ENCODE measurements at regions not wholly inside any gene's neighbourhood (a gene's known extent, or its start where the extent isn't known, plus 50 kb on each side); places are given as distances from the start of the nearest gene placed in this dataset.

DNA sequence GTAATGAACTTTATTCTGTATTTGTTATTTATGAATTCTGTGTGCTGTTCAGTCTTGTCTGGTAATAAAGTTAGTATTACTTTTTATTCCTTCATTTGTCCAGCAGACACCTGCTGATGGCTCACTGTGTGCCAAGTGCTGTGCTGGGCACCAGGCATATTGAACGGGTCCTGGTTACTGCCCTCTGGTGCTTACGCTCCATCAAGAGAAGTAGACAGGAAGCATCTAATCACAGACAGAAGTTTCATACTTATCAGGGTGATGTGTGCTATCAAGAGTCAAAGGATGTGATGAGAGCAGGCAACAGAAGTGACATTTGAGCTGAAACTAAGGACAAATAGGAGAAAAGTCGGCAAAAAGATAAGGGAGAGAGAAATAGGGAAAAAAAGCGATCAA is 153.1 kb downstream of the FGF1 start:
- no peaks in the 10 kb centered on the region for H3K27me3 ChIP-seq (ENCODE audit: control insufficient read depth, insufficient read depth, low read length)
- no peak overlapping the region for H3K27ac ChIP-seq (ENCODE audit: low read length)
- DNase-seq: no peak
- Mint-ChIP-seq H3K36me3 (no peaks in the 10 kb centered on the region), H3K4me3 (no peak overlapping the region), H3K4me1 (peaks cover 2 to 4% of the 10 kb centered on the region in 2 donors), H3K9me3 (no peaks in the 10 kb centered on the region), H3K27me3 (ENCODE audit: low read depth in 2 of 2) (peaks cover 2 to 3% of the 10 kb centered on the region in 2 donors), H3K27ac (no peak overlapping the region)
- no peaks in the 10 kb centered on the region for H3K9me3 ChIP-seq (ENCODE audit: control insufficient read depth, insufficient read depth, low read length)
- TF ChIP-seq, protein P1, sequence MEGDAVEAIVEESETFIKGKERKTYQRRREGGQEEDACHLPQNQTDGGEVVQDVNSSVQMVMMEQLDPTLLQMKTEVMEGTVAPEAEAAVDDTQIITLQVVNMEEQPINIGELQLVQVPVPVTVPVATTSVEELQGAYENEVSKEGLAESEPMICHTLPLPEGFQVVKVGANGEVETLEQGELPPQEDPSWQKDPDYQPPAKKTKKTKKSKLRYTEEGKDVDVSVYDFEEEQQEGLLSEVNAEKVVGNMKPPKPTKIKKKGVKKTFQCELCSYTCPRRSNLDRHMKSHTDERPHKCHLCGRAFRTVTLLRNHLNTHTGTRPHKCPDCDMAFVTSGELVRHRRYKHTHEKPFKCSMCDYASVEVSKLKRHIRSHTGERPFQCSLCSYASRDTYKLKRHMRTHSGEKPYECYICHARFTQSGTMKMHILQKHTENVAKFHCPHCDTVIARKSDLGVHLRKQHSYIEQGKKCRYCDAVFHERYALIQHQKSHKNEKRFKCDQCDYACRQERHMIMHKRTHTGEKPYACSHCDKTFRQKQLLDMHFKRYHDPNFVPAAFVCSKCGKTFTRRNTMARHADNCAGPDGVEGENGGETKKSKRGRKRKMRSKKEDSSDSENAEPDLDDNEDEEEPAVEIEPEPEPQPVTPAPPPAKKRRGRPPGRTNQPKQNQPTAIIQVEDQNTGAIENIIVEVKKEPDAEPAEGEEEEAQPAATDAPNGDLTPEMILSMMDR (IDR thresholded peaks at IDR 0.05): no peak
- no peak for ATAC-seq
- intact Hi-C loops (cut with micrococcal nuclease): no loop called here
- H3K36me3 ChIP-seq (ENCODE audit: control insufficient read depth, insufficient read depth, low read length): no peaks in the 10 kb centered on the region
- no peaks in the 10 kb centered on the region for H3K4me1 ChIP-seq (ENCODE audit: control insufficient read depth, insufficient read depth, low read length)
- 88% methylated on average over 4 of the region's 4 CpGs for WGBS (ENCODE audit: insufficient coverage)
- no peak overlapping the region for H3K4me3 ChIP-seq (ENCODE audit: low read length)

DNA sequence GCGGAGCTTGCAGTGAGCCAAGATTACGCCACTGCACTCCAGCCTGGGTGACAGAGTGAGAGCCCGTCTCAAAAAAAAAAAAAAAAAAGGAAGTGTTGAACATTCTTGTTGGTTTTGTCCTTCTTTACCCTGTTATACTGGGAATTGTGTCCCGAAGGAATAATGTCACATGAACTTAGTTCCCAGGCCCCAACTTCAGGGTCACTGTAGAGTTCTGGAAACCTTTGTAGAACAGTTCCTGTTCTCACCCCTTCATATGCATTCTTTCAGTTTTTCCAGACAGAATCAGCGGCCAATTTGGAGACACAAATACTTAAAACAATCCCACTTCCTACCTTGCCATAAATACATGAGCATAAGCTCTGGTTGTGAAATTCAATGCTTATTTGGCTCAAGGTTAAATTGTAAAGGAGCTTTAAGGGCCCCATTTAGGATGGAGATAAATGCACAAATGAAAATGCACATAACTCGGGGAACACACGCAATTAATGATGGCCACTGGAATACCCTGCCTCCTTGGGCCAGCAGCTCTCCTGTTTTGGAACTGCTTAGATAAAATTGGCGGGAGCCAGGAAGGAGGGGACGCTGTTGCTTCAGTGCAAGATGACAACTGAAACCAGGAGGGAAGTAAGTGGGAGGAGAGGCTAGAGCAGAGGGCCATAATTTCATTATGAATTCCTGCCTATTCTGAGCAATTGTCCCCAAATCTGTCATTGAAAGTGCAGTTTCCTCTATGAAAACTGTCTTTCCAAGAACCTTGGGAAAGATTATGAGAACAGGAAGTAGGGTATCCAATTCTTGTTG is 153.7 kb downstream of the FGF1 start:
- Histone ChIP-seq H3K27ac (ENCODE audit: low read length) (no peak overlapping the region), H3K36me3 (ENCODE audit: control insufficient read depth, insufficient read depth, low read length) (no peaks in the 10 kb centered on the region), H3K4me1 (ENCODE audit: control insufficient read depth, insufficient read depth, low read length) (no peaks in the 10 kb centered on the region), H3K4me3 (ENCODE audit: low read length) (no peak overlapping the region), H3K9me3 (ENCODE audit: control insufficient read depth, insufficient read depth, low read length) (no peaks in the 10 kb centered on the region), H3K27me3 (ENCODE audit: control insufficient read depth, insufficient read depth, low read length) (no peaks in the 10 kb centered on the region)
- ATAC-seq (no peak), DNase-seq (no peak)
- H3K27me3 Mint-ChIP-seq (ENCODE audit: low read depth in 2 of 2): peaks cover under 1 to 9% of the 10 kb centered on the region in 2 donors
- TF ChIP-seq, protein P1 (IDR thresholded peaks at IDR 0.05): no peak
- WGBS (ENCODE audit: insufficient coverage): 90% methylated on average over 9 of the region's 9 CpGs
- H3K36me3 Mint-ChIP-seq: no peaks in the 10 kb centered on the region
- no peak overlapping the region for H3K4me3 Mint-ChIP-seq
- H3K9me3 Mint-ChIP-seq: no peaks in the 10 kb centered on the region
- H3K27ac Mint-ChIP-seq: no peak overlapping the region
- peaks cover 7 to 9% of the 10 kb centered on the region in 2 donors for H3K4me1 Mint-ChIP-seq
- intact Hi-C loops (cut with micrococcal nuclease): no loop called here

DNA sequence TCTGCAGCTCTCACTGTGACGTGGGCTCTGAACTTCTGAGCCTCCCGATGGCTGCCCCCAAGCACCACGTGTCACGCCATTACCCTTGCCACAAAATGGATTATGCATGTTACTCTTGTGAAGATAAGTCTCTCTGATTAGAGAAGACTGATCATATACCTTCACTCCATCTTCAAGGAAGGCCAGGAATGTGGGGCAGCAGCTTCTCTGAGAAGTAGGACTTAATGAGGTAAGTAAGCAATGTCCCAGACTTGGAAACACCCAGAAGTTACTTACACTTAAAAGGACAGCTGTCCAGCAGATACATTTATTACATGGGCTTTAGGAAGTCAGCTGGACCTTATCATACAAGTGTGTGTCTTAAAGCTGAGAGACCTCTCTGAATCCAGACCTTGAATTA is 155.0 kb downstream of the FGF1 start:
- Histone ChIP-seq H3K4me3 (ENCODE audit: low read length) (no peak overlapping the region), H3K27me3 (ENCODE audit: control insufficient read depth, insufficient read depth, low read length) (no peaks in the 10 kb centered on the region), H3K27ac (ENCODE audit: low read length) (no peak overlapping the region), H3K36me3 (ENCODE audit: control insufficient read depth, insufficient read depth, low read length) (no peaks in the 10 kb centered on the region), H3K9me3 (ENCODE audit: control insufficient read depth, insufficient read depth, low read length) (no peaks in the 10 kb centered on the region), H3K4me1 (ENCODE audit: control insufficient read depth, insufficient read depth, low read length) (no peaks in the 10 kb centered on the region)
- no peaks in the 10 kb centered on the region for H3K36me3 Mint-ChIP-seq
- ATAC-seq (no peak), DNase-seq (no peak)
- H3K4me3 Mint-ChIP-seq: no peak overlapping the region
- H3K27me3 Mint-ChIP-seq (ENCODE audit: low read depth in 2 of 2): peaks cover 0 to 10% of the 10 kb centered on the region in 2 donors
- 87% methylated on average over 4 of the region's 4 CpGs for WGBS (ENCODE audit: insufficient coverage)
- no peak overlapping the region for H3K27ac Mint-ChIP-seq
- peaks cover 7 to 9% of the 10 kb centered on the region in 2 donors for H3K4me1 Mint-ChIP-seq
- H3K9me3 Mint-ChIP-seq: no peaks in the 10 kb centered on the region
- TF ChIP-seq, protein P1 (IDR thresholded peaks at IDR 0.05): no peak
- intact Hi-C loops (cut with micrococcal nuclease): no loop called here

Data from natural killer cell (primary cell).